ENCODE measurements at regions not wholly inside any gene's neighbourhood (a gene's known extent, or its start where the extent isn't known, plus 50 kb on each side); places are given as distances from the start of the nearest gene placed in this dataset.
"Not testable (repeated sequence)": the region's sequence is repeated elsewhere in the genome, so short reads cannot be mapped to it uniquely, and the experiment has no call there.

DNA sequence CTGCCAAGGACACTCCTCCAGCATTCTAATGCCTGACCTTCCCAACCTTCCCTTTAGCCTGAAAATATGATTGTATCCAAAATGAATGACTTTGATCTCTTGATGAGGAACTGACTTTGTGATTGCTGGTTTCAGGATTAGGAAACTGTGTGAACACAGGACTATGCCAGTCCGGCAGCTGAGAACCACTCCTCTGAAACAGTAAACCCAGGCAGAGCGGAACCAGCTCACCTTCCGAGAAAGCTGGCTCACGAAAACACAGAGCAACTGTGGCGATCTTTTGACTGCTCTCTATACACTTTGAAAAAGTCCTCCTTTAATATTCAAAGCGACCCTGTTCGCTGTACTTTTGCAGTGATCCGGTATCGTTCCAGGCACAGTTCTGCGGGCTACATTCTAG is 258.8 kb upstream of the IRS2 start:
- DNase-seq, result no peak

DNA sequence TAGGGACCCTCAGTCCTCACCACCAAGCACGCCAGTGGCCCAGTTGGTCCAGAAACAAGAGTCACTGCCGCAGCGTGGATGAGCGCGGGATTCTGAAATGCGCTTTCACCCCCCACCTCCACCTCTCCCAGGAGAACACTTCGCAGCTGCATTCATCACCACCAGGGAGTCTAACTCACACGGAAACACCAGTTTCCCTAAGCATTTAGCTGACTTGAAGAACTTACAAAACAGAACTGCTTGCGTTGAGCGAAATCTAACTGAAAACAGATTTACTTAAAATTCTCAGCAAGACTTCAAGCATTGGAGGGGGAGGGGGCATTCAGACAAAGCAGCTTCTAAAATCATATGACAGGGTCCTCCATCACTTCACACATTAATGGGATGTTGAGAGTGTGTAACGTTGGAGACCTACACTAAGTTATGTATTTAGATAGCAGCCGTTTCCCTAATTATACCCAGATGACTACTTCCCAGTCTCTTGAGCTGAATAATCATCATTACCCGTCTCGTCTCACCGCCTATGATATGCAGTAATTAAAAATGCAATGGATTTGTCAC is 258.2 kb upstream of the IRS2 start:
- no peak for DNase-seq

DNA sequence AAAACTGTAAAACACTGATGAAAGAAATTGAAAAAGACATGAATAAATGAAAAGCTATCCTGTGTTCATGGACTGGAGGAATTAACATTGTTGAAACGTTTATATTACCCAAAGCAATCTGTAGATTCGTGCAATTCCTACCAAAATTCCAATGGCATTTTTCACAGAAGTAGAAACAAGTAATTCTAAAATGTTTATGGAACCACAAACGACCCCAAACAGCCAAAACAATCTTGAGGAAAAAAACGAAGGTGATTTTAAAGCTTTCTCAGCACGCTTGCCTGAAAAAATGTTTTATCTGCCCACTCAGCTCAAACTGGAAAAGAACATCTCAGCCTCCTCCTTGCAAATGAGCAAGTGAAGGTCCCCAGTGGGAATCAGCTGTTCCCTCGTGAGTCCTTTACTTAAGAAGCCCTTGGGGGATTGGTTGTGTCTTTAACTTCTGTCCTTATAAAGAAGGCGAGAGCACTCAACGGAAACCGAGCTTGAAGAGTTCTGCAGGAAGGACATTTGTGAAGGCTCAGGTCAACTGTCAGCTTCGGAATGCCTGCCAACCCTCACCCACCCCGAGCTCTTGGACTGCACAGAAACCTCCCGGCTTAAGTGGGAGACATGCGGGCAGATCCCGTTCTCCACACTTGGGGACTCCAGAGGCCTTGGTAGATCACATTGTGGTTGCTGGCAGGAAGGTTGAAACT is 256.0 kb upstream of the IRS2 start:
- DNase-seq, result no peak

DNA sequence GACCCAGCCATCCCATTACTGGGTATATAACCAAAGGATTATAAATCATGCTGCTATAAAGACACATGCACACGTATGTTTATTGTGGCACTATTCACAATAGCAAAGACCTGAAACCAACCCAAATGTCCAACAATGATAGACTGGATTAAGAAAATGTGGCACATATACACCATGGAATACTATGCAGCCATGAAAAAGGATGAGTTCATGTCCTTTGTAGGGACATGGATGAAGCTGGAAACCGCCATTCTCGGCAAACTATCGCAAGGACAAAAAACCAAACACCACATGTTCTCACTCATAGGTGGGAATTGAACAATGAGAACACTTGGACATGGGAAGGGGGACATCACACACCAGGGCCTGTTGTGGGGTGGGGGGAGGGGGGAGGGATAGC is 255.3 kb upstream of the IRS2 start:
- not testable (repeated sequence) for DNase-seq

DNA sequence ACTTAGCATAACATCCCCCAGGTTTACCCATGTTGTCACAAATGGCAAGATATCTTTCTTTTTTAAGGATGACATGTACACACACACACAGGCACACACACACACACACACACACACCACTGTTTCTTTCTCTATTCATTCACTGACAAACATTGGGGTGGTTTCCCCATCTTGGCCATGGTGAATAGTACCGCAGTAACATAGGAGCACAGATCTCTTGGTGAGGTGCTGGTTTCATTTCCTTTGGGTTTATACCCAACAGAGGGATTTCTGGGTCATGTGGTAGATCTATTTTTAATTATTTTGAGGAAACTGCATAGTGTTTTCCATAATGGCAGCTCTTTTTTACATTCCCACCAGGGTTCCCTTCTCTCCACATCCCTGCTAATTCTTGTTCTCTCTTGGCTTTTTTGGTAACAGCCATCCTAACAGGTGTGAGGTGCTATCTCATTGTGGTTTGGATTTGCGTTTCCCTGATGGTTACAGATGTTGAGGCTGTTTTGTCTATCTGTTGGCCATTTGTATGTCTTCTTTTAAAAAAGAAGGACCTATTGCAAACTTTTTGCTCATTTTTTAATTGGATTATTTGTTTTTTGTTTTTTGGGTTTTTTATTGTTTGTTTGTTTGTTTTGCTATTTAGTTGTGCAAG is 251.7 kb upstream of the IRS2 start:
- DNase-seq, result no peak

DNA sequence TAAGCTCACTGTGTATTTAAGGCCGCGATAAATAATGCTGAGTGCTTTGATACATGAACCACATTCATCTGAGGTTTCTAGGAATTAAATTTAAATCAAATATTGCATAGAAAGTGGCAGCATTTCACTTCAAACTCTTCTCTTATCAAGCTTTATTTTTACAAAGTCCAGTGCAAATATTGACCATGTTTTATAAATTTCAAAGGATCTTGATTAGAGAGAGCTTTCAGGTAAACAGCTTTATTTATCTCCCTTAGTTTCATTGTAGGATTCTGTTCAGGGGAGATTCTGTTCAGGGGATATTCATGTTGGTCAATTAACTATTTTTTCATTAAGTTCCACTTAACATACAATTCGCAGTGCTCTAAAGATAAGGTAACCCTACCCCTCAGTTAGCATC is 249.7 kb upstream of the IRS2 start:
- DNase-seq, result no peak

DNA sequence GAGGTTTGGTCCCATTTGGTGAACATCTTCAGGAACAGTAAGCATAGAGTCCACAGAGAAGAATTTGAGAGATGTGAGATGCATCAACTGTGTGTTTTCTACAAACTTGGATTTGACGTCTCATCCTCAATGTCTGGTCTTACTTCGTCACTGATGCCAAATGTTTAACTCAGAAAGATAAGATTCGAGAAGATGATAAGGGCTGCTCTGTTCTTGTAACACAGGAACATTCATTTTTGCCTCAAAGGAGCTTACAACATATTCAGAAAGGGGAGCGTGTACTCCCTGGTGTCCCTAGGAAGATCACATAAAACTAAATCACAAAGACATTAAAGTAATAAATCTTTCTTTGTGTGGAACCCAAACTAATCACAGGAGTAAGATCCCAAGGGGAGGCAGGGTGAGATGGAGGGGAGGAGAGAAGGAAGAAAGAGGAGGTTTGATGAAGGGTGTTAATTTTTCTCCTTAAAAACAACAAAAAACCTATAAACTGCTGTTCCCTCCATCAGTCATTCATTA is 247.7 kb upstream of the IRS2 start:
- DNase-seq, result no peak

DNA sequence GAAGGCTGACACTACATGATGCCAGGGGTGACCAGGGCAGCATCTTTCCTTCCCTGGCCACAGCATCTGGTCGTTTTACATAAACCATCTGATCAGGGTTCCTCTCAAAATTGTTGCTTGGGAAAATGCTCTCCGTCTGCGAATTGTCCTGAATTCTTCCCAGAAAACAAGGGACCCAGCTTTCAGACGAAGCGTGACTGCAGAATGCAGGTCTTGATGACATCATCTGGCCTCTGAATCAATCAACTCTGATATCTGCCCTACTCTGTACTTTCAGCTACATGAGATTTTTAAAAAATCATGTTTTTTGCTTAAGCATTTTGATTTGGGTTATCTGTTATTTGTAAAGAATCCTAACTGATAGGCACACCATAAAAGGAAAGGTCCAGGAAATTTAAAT is 246.6 kb upstream of the IRS2 start:
- DNase-seq, result no peak

DNA sequence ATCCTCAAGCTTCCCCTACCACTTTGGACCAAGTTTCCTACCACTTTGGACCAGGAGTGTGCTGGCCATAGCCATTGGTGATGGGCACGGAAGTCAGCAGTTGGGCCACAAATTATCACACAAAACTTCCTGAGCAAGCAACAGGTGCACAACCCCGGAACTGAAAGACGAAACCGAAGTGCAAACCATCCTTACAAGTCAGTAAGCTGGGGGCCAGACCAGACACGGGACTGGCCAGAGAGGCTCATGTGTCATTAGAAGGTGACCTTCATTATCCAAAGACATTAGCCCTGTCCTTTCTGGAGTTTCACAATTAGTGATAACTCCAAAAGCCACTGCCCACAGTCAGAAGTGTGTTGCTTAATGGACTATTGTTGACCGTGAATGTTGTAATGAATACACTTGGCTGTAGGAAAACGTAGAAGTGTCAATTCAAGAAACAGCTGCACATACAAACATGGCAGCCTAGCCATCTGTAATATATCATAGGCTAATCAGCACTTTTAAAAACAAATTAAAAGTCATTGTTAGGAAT is 244.1 kb upstream of the IRS2 start:
- no peak for DNase-seq

DNA sequence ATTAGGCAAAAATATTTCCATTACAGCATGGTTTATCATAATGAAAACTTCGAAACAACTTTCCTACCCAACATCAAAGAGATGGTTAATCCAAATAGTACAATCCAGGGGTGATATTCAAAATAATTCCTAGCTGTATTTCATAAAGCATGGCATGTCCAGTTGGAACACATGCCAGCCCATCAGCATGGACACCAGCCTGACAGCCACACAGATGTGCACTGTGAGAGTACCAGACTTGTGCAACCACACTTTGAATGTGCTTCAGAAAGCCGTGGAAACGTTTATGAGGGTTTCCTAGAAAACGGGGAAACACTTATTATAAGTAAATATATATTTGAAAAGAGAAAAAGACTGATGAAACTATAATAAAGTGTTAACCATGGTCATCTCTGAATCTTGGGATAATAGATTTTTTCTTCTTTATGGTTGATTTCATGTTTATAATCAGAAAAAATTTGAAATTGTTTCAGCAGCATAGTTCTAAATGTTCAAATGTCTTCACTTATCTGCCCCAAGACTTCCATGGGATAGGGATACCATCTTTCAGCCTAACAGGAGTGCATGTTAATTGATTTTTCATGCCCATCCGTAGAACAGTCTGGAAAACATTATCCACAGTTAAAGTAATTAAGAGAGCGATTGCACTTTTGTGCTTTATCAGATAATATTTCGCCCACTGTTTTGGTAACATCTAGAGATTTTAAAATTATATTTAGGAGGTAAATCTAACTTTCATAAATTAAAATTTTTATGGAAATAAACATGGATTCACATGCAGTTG is 242.6 kb upstream of the IRS2 start:
- DNase-seq, result no peak

DNA sequence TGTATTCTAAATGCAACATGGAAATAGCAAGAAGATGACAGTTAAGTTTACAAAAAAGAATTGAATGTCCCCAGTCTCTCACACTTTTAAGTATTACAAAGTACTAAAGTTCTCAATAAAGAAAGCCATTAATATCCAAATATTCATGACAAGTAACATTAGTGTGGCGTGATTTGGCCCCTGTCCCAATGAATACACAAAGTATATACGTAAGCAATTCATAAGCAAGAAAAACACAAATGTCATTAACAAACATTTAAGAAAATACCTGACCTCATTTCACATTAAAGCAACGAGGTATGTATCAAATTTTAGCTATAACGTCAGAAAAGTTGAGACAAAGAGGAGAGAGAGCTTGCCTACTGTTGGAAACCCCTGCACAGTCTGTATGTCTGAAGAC is 241.9 kb upstream of the IRS2 start:
- DNase-seq, result no peak

DNA sequence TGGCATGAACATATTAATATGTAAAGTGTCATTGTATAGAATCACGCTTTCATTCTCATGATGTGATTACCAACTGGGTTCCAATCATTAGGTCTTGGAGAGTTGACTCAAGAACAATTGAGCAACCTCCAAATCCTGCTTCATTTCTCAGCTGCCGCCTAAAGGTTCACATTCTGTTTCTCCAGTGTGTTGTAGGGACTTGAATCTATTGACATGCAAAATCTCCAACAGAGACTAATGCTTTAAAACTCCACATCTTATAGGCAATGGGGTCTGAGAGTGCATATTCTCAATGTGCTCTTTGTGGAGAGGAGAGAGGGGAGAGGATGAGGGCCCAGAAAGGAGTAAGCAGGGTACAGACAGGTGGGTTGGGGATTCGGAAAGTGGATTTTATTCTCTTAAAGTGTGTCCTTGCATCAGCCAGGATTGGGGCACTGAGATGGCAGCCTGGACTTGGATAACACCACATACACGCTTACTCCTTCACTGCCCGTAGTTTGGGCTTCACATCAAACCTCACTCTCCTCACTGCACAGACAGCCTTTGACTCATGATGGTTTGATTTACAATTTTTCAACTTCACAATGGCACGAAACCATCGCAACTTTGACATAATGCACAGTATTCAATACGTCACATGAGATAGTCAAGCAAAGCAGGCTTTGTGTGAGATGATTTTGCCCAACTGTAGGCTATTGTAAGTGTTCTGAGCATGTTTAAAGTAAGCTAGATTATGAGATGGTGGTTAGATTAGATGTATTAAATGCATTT is 241.3 kb upstream of the IRS2 start:
- no peak for DNase-seq

DNA sequence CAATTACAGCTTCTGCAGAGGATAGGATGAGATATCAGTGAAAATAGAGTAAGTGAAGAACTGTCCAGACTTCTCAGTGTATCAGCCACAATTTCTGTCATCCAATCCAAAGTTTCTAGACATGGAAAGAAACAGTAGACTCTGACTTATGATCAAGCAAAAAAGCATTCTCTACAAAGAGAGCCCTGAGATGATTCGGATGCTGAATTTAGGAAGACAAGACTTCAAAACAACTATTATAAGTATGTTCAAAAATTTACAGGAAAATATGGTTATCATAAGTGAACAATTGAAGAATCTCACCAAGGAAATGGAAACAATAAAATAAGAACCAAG is 238.2 kb upstream of the IRS2 start:
- no peak for DNase-seq

DNA sequence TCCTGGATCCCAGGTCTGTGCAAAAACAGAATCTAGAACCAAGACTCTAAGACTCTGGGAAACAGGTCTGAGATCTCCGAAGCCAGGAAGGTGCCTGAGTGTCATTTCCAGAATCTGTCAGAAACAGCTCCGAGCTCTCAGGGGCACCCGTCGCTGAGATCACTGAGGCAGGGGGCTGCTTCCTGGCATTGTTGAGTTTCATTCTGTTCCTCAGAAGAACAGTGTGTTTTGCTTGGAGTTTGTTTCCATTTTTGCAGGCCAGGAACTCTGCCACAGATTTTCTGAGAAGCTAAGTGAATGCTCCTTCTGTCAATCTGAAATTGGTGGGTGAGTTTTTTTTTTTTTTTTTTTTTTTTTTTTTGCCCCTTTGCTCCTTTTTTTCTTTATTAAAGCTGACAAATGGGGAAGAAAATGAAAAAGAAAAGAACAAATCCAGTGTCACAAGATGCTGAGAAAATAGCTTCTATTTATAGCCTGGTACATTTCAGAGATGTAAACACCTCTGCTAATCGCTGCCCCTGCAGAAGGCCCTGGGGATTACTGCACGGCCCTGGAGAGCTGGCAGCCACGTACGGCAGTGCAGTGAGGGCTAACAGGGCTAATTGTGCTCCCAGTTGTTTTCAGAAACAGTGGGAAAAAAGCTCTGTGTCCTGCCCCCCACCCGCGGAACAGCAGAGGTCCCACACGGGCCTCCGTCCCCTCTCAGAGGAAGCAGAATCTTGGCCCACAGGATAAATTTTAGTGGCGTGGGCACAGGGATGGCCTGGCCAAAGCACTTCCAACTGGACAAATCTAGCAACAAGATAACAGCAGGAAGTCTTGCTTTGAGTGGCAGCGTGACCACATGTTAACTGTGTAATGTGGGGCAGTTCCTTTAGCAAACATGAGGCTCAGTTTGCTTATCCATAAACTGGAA is 237.6 kb upstream of the IRS2 start:
- DNase-seq, result peak in 2 of 56 donors; percentile 13 to 17

DNA sequence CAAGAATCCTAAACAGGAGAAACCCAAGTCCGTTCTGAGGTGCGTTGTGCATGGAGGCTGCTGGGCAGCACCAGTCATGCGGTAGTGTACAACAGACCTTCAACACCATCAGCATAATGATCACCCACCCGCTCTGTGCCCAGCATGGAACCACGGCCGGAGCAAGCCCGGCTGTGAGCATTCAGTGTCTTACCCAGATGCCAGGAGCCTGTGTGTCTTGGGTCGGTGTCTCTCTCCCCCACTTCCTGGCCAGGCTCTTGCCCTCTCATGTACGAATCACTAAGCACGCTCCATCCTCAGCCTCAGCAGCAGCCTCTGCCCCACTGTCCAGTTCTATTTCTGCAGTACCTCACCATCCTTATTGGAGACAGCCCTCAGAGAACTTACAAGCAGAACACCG is 231.6 kb upstream of the IRS2 start:
- DNase-seq, result no peak

DNA sequence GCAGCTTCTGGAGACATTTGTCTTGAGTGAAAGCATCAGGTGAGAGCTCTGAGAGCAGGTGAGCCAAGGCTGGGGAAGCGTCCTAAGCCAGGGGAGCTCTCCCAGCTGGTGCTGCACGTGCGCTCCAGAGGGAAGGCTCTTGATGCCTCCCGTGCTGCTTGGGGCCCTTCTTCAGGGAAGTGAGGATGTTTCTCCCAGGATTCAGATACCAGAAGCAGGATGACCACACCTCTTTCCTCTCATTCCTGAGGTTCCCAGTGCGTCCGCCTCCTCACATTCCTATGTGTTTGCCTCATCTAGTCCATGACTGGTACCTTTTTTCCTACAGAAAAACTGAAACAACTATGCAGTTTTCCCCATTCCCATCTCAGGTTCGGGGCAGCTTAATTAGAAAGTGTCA is 231.0 kb upstream of the IRS2 start:
- DNase-seq, result no peak

DNA sequence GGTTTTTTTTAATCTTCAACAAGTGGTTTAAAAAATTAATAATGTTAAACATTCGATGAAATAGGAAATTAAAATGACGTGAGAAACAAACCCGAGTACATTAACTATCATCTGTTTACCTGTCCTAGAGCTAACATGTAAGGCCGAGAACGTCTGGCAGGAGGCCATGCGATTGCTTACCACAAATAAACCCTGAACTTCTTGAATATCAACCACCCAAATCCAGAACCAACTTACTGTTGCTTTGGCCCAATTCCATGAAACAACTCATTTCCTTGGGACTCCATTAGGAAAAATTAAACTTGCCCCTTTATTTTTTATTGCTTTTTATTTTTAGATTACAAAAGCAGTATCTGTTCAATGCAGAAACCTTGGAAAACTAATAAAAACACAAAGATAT is 228.9 kb upstream of the IRS2 start:
- DNase-seq, result no peak

DNA sequence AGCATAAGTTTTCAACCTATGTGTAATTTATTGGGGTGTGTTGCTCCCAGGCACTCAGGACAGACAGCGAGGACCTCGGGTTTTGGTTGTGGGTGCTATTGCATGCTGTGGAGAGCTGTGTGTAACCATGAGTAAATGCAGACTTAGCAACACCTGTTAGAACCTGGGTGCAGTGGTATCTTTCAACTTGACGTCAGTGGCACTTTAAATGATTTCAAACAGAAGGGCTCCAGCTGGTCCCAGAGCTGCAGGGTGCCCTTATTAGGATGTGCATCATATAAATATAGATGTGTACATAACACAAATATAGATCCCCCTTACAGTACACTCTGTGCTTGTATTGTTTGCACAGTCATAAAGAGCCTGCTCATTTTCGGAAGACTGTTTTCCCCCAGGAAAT is 228.3 kb upstream of the IRS2 start:
- no peak for DNase-seq

DNA sequence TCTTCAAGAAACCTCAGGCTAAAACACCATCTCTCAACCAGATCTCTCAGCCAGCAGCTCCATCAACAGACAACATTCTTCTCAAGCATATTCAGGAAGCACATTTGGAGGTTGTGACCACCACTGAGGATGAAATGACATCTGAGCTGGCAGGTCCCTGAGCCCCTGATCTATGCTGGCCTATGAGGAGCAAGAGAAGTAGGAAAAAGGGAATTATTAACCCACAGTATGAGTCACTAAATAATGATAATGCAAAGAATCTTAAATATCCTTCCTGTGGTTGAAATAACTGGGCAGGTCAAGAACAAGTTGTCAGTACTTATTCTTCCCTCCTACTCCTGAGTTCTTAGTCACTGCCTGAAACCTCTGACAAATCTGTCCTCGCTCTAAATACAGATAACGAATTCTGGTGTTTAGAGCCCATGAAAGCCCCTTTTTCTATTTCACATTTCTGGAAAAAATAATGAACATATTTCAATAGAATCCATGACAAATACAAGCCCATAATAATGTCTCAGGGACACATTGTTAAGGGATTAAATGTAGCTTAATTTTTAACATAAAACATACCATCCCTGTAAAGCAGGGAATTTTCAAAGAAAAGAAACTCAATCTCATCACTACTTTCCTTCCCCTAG is 225.8 kb upstream of the IRS2 start:
- no peak for DNase-seq

Data from nucleus accumbens (tissue), 56 donors.